SK-N-SH treated with all-trans-retinoic acid at 6 μM for 48 hours (cell line): ENCODE measurements at regions not wholly inside any gene's neighbourhood (a gene's known extent, or its start where the extent isn't known, plus 50 kb on each side); places are given as distances from the start of the nearest gene placed in this dataset.

Experiments
- ARNTL ChIP-seq: fragments of 450-650 bp; formaldehyde crosslinking; IDR thresholded peaks from 2 replicates; pipeline ENCODE4 v1.5.0; 2020; ENCODE audit warnings: low read depth, mild to moderate bottlenecking, moderate library complexity, borderline replicate concordance
- PATZ1 ChIP-seq: fragments of 250-450 bp; sonication (Bioruptor Pico); IDR thresholded peaks from 2 replicates; pipeline ENCODE4 v1.8.0; 2020; ENCODE audit warnings: mild to moderate bottlenecking, moderate library complexity, borderline replicate concordance
- PPARA ChIP-seq: fragments of 250-450 bp; sonication (Bioruptor Pico); IDR thresholded peaks from 2 replicates; pipeline ENCODE4 v1.5.0; 2020; ENCODE audit warnings: mild to moderate bottlenecking, borderline replicate concordance
- TOX ChIP-seq: fragments of 250-450 bp; sonication (Bioruptor Pico); IDR thresholded peaks from 2 replicates; pipeline ENCODE4 v1.8.0; 2021; ENCODE audit warnings: mild to moderate bottlenecking, moderate library complexity, borderline replicate concordance
- TSHZ2 ChIP-seq: fragments of 250-450 bp; sonication (Bioruptor Pico); IDR thresholded peaks from 2 replicates; pipeline ENCODE4 v1.5.0; 2020; ENCODE audit warnings: mild to moderate bottlenecking, moderate library complexity
- ZC3H10 ChIP-seq: fragments of 250-450 bp; sonication (Bioruptor Pico); IDR thresholded peaks from 2 replicates; pipeline ENCODE4 v1.5.1; 2021; ENCODE audit warnings: mild to moderate bottlenecking, moderate library complexity
- ZFP3 ChIP-seq: fragments of 250-450 bp; sonication (Bioruptor Pico); IDR thresholded peaks from 2 replicates; pipeline ENCODE4 v1.5.0; 2020; ENCODE audit warnings: mild to moderate bottlenecking, moderate library complexity
- ZFP30 ChIP-seq: fragments of 450-650 bp; formaldehyde crosslinking; IDR thresholded peaks from 2 replicates; pipeline ENCODE4 v1.5.0; 2022; ENCODE audit warnings: mild to moderate bottlenecking, moderate library complexity
- ZNF565 ChIP-seq: fragments of 450-650 bp; formaldehyde crosslinking; conservative IDR thresholded peaks from 2 replicates; pipeline ENCODE4 v1.5.0; 2020; ENCODE audit warnings: low read depth, mild to moderate bottlenecking, moderate library complexity
- ZNF8 ChIP-seq: fragments of 450-650 bp; formaldehyde crosslinking; IDR thresholded peaks from 2 replicates; pipeline ENCODE4 v1.5.0; 2020; ENCODE audit warnings: mild to moderate bottlenecking, moderate library complexity

- TF ChIP-seq ZC3H10 (no peak), TSHZ2 (CRISPR knock-in tag) (no peak), ZNF8 (CRISPR knock-in tag) (no peak), ARNTL (CRISPR knock-in tag) (no peak), ZFP3 (CRISPR knock-in tag) (no peak), TOX (CRISPR knock-in tag) (no peak), PATZ1 (CRISPR knock-in tag) (no peak), ZNF565 (CRISPR knock-in tag) (no peak), ZFP30 (no peak), PPARA (CRISPR knock-in tag) (no peak)
Observed at GRCh38 chr2:128791985-128792320, 473.3 kb upstream of the HS6ST1 start.
